Stomach (tissue), 4 donors: ENCODE measurements at regions not wholly inside any gene's neighbourhood (a gene's known extent, or its start where the extent isn't known, plus 50 kb on each side); places are given as distances from the start of the nearest gene placed in this dataset.

Source experiments
- CTCF ChIP-seq, 7 experiments: fragments of 450-650 bp in 4 of 7; fragments of 200-600 bp in 3 of 7; sonication (generic) in 3 of 7; IDR thresholded peaks; one replicate each; pipeline ENCODE4 v1.5.1; 2016 to 2019; ENCODE audit warnings: antibody characterized with exemption in 7 of 7, control low read depth in 2 of 7, mild to moderate bottlenecking in 1 of 7
- POLR2A ChIP-seq, 4 donors: fragments of 450-650 bp; IDR thresholded peaks; one replicate each; pipeline ENCODE4 v1.6.1; 2016; ENCODE audit warnings: antibody characterized with exemption in 4 of 4, control low read depth in 2 of 4, mild to moderate bottlenecking in 1 of 4, moderate library complexity in 1 of 4

DNA sequence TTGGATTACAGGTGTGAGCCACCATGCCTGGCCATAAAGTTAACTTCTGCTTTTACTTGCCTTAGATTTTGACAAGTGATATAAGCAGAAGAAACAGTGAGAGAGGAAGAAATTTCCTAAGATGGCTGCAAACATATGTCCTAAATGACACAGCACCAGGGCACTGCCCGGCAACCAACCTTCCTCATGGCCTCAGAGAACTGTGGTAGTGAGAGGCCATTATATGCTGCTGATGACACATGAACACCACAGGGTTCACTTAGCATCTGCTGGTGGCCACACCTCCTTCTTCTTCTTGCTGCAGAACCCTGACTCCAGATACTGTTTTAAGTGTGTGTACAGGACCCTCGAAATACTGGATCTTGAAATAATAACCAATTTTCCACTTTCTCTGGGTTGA lies 88.2 kb downstream of the KCTD12 start:
- TF ChIP-seq CTCF (IDR thresholded peaks at IDR 0.05) (no peak), POLR2A (IDR thresholded peaks at IDR 0.05) (no peak)
